ENCODE measurements at regions not wholly inside any gene's neighbourhood (a gene's known extent, or its start where the extent isn't known, plus 50 kb on each side); places are given as distances from the start of the nearest gene placed in this dataset.
"Not testable (repeated sequence)": the region's sequence is repeated elsewhere in the genome, so short reads cannot be mapped to it uniquely, and the experiment has no call there.

GRCh38 chr20:57770852-57771720 is 61.3 kb upstream of the PMEPA1 start:
- Histone ChIP-seq H3K27ac (ENCODE audit: low read depth, low read length, poor library complexity, severe bottlenecking) (no peak overlapping the region), H3K4me1 (ENCODE audit: insufficient read depth, low read length, poor library complexity, severe bottlenecking) (no peaks in the 10 kb centered on the region), H3K4me3 (ENCODE audit: low read depth, low read length, poor library complexity, severe bottlenecking) (no peak overlapping the region), H3K9me3 (ENCODE audit: low read depth, low read length, poor library complexity, severe bottlenecking) (no peaks in the 10 kb centered on the region), H3K36me3 (ENCODE audit: insufficient read depth, low read length, poor library complexity, severe bottlenecking) (no peaks in the 10 kb centered on the region), H3K27me3 (replicated peaks; ENCODE audit: insufficient read depth, low read depth, low read length, poor library complexity) (no peaks in the 10 kb centered on the region)
- ChIA-PET CTCF (no interaction called here), POLR2A (ENCODE audit: low non-redundant PET) (interaction anchor here (0.6 kb wide), 1 partner anchor 364 kb away, joined by 6 read pairs; no protein-coding TSS in a partner anchor)
- intact Hi-C loops (cut with micrococcal nuclease; ENCODE audit: unreplicated experiment) = no loop called here
- BruUV-seq (replicated peaks) = no TSS peak
- TF ChIP-seq EZH2 (IDR thresholded peaks at IDR 0.05; ENCODE audit: borderline replicate concordance, low read depth, low read length, poor library complexity, severe bottlenecking) (no peak), CTCF (conservative IDR thresholded peaks at IDR 0.05; ENCODE audit: low read depth, low read length) (no peak)
- no peak for DNase-seq (ENCODE audit: low spot score)

GRCh38 chr20:57770401-57770800 is 60.6 kb upstream of the PMEPA1 start:
- CTCF ChIA-PET; H3K4me1 ChIP-seq (ENCODE audit: insufficient read depth, low read length, poor library complexity, severe bottlenecking); H3K27me3 ChIP-seq (replicated peaks; ENCODE audit: insufficient read depth, low read depth, low read length, poor library complexity); BruUV-seq (replicated peaks); H3K9me3 ChIP-seq (ENCODE audit: low read depth, low read length, poor library complexity, severe bottlenecking); DNase-seq (ENCODE audit: low spot score); intact Hi-C loops (cut with micrococcal nuclease; ENCODE audit: unreplicated experiment); H3K36me3 ChIP-seq (ENCODE audit: insufficient read depth, low read length, poor library complexity, severe bottlenecking); H3K27ac ChIP-seq (ENCODE audit: low read depth, low read length, poor library complexity, severe bottlenecking); H3K4me3 ChIP-seq (ENCODE audit: low read depth, low read length, poor library complexity, severe bottlenecking): not testable (repeated sequence)
- POLR2A ChIA-PET (ENCODE audit: low non-redundant PET) = interaction anchor here (0.6 kb wide), 1 partner anchor 364 kb away, joined by 6 read pairs; no protein-coding TSS in a partner anchor

- Histone ChIP-seq H3K27ac (ENCODE audit: low read depth, low read length, poor library complexity, severe bottlenecking) (no peak overlapping the region), H3K36me3 (ENCODE audit: insufficient read depth, low read length, poor library complexity, severe bottlenecking) (no peaks in the 10 kb centered on the region), H3K9me3 (ENCODE audit: low read depth, low read length, poor library complexity, severe bottlenecking) (no peaks in the 10 kb centered on the region), H3K4me3 (ENCODE audit: low read depth, low read length, poor library complexity, severe bottlenecking) (no peak overlapping the region), H3K4me1 (ENCODE audit: insufficient read depth, low read length, poor library complexity, severe bottlenecking) (no peaks in the 10 kb centered on the region), H3K27me3 (replicated peaks; ENCODE audit: insufficient read depth, low read depth, low read length, poor library complexity) (no peaks in the 10 kb centered on the region)
- ChIA-PET CTCF (no interaction called here), POLR2A (ENCODE audit: low non-redundant PET) (no interaction called here)
- no peak for DNase-seq (ENCODE audit: low spot score)
- no TSS peak for BruUV-seq (replicated peaks)
- intact Hi-C loops (cut with micrococcal nuclease; ENCODE audit: unreplicated experiment) = no loop called here
- TF ChIP-seq EZH2 (IDR thresholded peaks at IDR 0.05; ENCODE audit: borderline replicate concordance, low read depth, low read length, poor library complexity, severe bottlenecking) (no peak), CTCF (conservative IDR thresholded peaks at IDR 0.05; ENCODE audit: low read depth, low read length) (no peak)
Measured at GRCh38 chr20:57769756-57770155, 59.9 kb upstream of the PMEPA1 start.

GRCh38 chr20:57768519-57768918 is 58.7 kb upstream of the PMEPA1 start:
- Histone ChIP-seq H3K36me3 (ENCODE audit: insufficient read depth, low read length, poor library complexity, severe bottlenecking) (no peaks in the 10 kb centered on the region), H3K27ac (ENCODE audit: low read depth, low read length, poor library complexity, severe bottlenecking) (no peak overlapping the region), H3K27me3 (replicated peaks; ENCODE audit: insufficient read depth, low read depth, low read length, poor library complexity) (no peaks in the 10 kb centered on the region), H3K4me1 (ENCODE audit: insufficient read depth, low read length, poor library complexity, severe bottlenecking) (no peaks in the 10 kb centered on the region), H3K9me3 (ENCODE audit: low read depth, low read length, poor library complexity, severe bottlenecking) (no peaks in the 10 kb centered on the region), H3K4me3 (ENCODE audit: low read depth, low read length, poor library complexity, severe bottlenecking) (no peak overlapping the region)
- no peak for DNase-seq (ENCODE audit: low spot score)
- intact Hi-C loops (cut with micrococcal nuclease; ENCODE audit: unreplicated experiment) = no loop called here
- CTCF ChIA-PET = no interaction called here
- no TSS peak for BruUV-seq (replicated peaks)
- TF ChIP-seq EZH2 (IDR thresholded peaks at IDR 0.05; ENCODE audit: borderline replicate concordance, low read depth, low read length, poor library complexity, severe bottlenecking) (no peak), CTCF (conservative IDR thresholded peaks at IDR 0.05; ENCODE audit: low read depth, low read length) (no peak)
- POLR2A ChIA-PET (ENCODE audit: low non-redundant PET) = no interaction called here
